Astrocyte (in vitro differentiated cells and primary cell): ENCODE measurements at regions not wholly inside any gene's neighbourhood (a gene's known extent, or its start where the extent isn't known, plus 50 kb on each side); places are given as distances from the start of the nearest gene placed in this dataset.
"Not testable (repeated sequence)": the region's sequence is repeated elsewhere in the genome, so short reads cannot be mapped to it uniquely, and the experiment has no call there.

ENCODE experiments used
- DNase-seq: peaks from one replicate; pipeline ENCODE4 v3.0.0-alpha.2; 2010; ENCODE audit warnings: low read depth
- FAIRE-seq: peaks from 2 replicates; lab custom pipeline; 2011; peaks lifted over from hg19 to GRCh38; lab: Jason Lieb, UNC
- H2AFZ ChIP-seq: 2 replicates; pipeline ENCODE4 v1.6.0; 2012; ENCODE audit warnings: low read depth, low read length, inconsistent platforms
- H3K27ac ChIP-seq: 2 replicates; pipeline ENCODE4 v1.5.1; 2011; ENCODE audit warnings: low read depth, low read length, inconsistent platforms
- H3K27me3 ChIP-seq: 2 replicates; pipeline ENCODE4 v1.6.0; 2011; ENCODE audit warnings: low read length, inconsistent platforms; ENCODE audit not compliant: insufficient read depth
- H3K36me3 ChIP-seq: 2 replicates; pipeline ENCODE4 v1.5.1; 2011; ENCODE audit warnings: low read length, inconsistent platforms; ENCODE audit not compliant: insufficient read depth
- H3K4me1 ChIP-seq: 2 replicates; pipeline ENCODE4 v1.5.1; 2011; ENCODE audit warnings: low read length, inconsistent platforms; ENCODE audit not compliant: insufficient read depth
- H3K4me2 ChIP-seq: 2 replicates; pipeline ENCODE4 v1.6.0; 2012; ENCODE audit warnings: low read length, inconsistent platforms
- H3K4me3 ChIP-seq: 2 replicates; pipeline ENCODE4 v1.5.1; 2011; ENCODE audit warnings: low read depth, mild to moderate bottlenecking, low read length, inconsistent platforms; ENCODE audit not compliant: insufficient read depth
- H3K79me2 ChIP-seq: 2 replicates; pipeline ENCODE4 v1.6.0; 2012; ENCODE audit warnings: mild to moderate bottlenecking, low read length, inconsistent platforms; ENCODE audit not compliant: insufficient read depth
- H3K9ac ChIP-seq: 2 replicates; pipeline ENCODE4 v1.6.0; 2012; ENCODE audit warnings: mild to moderate bottlenecking, low read length, inconsistent platforms
- H3K9me3 ChIP-seq: 2 replicates; pipeline ENCODE4 v1.5.1; 2012; ENCODE audit warnings: low read depth, mild to moderate bottlenecking, low read length, inconsistent platforms; ENCODE audit not compliant: insufficient read depth
- H4K20me1 ChIP-seq: 2 replicates; pipeline ENCODE4 v1.6.0; 2012; ENCODE audit warnings: low read length, inconsistent platforms; ENCODE audit not compliant: insufficient read depth
- H3K27ac Mint-ChIP-seq: one replicate; pipeline ENCODE4 v1.8.0; 2021; ENCODE audit warnings: mild to moderate bottlenecking, mixed read lengths; ENCODE audit not compliant: unreplicated experiment
- H3K27me3 Mint-ChIP-seq: one replicate; pipeline ENCODE4 v1.8.0; 2021; ENCODE audit warnings: low read depth, mixed read lengths; ENCODE audit not compliant: unreplicated experiment
- H3K36me3 Mint-ChIP-seq: one replicate; pipeline ENCODE4 v1.8.0; 2021; ENCODE audit warnings: low read depth, mixed read lengths; ENCODE audit not compliant: unreplicated experiment
- H3K4me1 Mint-ChIP-seq: one replicate; pipeline ENCODE4 v1.8.0; 2021; ENCODE audit warnings: low read depth, mixed read lengths; ENCODE audit not compliant: unreplicated experiment
- H3K4me3 Mint-ChIP-seq: one replicate; pipeline ENCODE4 v1.8.0; 2021; ENCODE audit warnings: mild to moderate bottlenecking, moderate library complexity, mixed read lengths; ENCODE audit not compliant: unreplicated experiment
- H3K9me3 Mint-ChIP-seq: one replicate; pipeline ENCODE4 v1.8.0; 2021; ENCODE audit warnings: mild to moderate bottlenecking, mixed read lengths; ENCODE audit not compliant: unreplicated experiment

GRCh38 chrX:92540461-92540860 is 761.3 kb downstream of the PCDH11X start:
- H3K27ac ChIP-seq, DNase-seq, H3K9ac ChIP-seq, H3K4me2 ChIP-seq, H3K79me2 ChIP-seq, H3K4me1 Mint-ChIP-seq, H2AFZ ChIP-seq, H3K27me3 ChIP-seq, H4K20me1 ChIP-seq, H3K9me3 Mint-ChIP-seq, H3K9me3 ChIP-seq, H3K36me3 Mint-ChIP-seq, FAIRE-seq, H3K36me3 ChIP-seq, H3K27me3 Mint-ChIP-seq, H3K4me3 ChIP-seq, H3K4me1 ChIP-seq, H3K4me3 Mint-ChIP-seq, H3K27ac Mint-ChIP-seq: not testable (repeated sequence)

DNA sequence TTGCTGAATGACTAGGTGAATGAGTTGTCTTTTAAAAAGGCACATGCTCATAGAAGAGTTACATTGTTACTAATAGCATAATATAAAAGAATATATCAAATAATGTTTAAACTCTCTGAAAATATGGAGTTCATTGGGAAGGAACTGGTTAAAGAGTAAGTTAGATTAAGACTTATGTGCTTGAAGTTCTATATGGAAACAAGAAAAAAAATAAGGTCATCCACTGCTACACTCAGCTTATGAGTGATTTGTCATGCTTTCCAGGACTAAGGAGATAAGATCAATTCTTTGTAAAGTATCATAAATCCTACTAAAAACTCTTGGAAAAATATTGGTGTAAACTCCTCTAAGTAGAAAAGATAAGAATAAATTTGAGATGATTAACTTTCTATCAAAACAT is 779.1 kb downstream of the PCDH11X start:
- not testable (repeated sequence) for H4K20me1 ChIP-seq, H3K4me2 ChIP-seq, H3K9me3 ChIP-seq, H3K27me3 ChIP-seq, H3K9me3 Mint-ChIP-seq, H3K4me1 Mint-ChIP-seq, H3K27ac ChIP-seq, H3K36me3 Mint-ChIP-seq, H3K4me1 ChIP-seq, H3K4me3 ChIP-seq, H3K27me3 Mint-ChIP-seq, H3K9ac ChIP-seq, DNase-seq, H3K27ac Mint-ChIP-seq, H3K4me3 Mint-ChIP-seq, H2AFZ ChIP-seq, H3K79me2 ChIP-seq, H3K36me3 ChIP-seq
- peak; percentile 5 for FAIRE-seq

DNA sequence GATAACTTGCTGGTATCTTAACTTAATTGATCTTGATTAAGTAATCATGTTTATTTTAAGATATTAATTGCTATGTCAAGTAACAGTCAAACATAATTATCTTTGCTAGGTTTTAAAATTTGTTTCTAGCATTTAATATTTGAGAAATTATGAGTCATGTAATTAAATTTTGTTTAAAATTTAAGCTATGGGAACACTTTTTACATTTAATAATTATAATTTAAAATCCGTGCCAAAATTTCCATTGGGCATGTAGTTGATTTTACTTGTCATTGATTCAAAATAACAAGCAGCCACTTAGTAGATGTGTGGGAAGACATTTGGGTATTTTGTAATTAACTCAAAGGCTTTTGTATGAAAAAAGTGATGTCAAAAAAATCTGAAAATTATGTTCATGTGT is 779.6 kb downstream of the PCDH11X start:
- not testable (repeated sequence) for H3K36me3 ChIP-seq, H3K9me3 Mint-ChIP-seq, H3K9me3 ChIP-seq, H3K4me3 Mint-ChIP-seq, H3K36me3 Mint-ChIP-seq, H3K4me1 ChIP-seq, DNase-seq, H3K27me3 ChIP-seq, H3K4me2 ChIP-seq, H2AFZ ChIP-seq, H3K4me1 Mint-ChIP-seq, H3K27ac ChIP-seq, H3K4me3 ChIP-seq, H3K9ac ChIP-seq, H3K79me2 ChIP-seq, H3K27ac Mint-ChIP-seq, H3K27me3 Mint-ChIP-seq, FAIRE-seq, H4K20me1 ChIP-seq

- FAIRE-seq = not testable (repeated sequence)
Observed at GRCh38 chrX:92560083-92560482, 780.9 kb downstream of the PCDH11X start.

DNA sequence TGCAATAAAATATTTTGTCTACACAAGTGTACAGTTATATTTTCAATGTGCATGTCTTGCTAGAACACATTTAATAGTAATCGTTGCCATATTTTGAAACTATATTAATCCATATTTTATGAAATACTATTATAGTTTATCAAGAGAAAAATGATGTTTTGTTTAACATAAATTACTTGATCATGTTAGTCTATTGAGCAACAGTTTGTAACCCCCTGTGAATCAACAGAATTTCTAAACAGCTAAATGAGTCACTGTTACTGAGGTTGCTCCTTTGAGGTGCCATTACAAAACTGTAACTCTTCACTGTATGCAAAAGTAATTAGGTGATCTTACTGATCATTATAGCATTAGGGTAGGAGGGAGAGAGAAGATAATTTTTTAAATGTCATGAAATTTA is 791.0 kb downstream of the PCDH11X start:
- not testable (repeated sequence) for H3K9me3 ChIP-seq, H3K27ac Mint-ChIP-seq, H4K20me1 ChIP-seq, H3K9me3 Mint-ChIP-seq, H3K9ac ChIP-seq, H3K4me1 ChIP-seq, H3K36me3 ChIP-seq, H3K79me2 ChIP-seq, H3K4me2 ChIP-seq, H3K36me3 Mint-ChIP-seq, H3K27me3 ChIP-seq, FAIRE-seq, H3K4me1 Mint-ChIP-seq, H2AFZ ChIP-seq, DNase-seq, H3K4me3 ChIP-seq, H3K4me3 Mint-ChIP-seq, H3K27me3 Mint-ChIP-seq, H3K27ac ChIP-seq

More at GRCh38 chrX:92560083-92560482, 780.9 kb downstream of the PCDH11X start:
- not testable (repeated sequence) for DNase-seq, H3K9me3 Mint-ChIP-seq, H3K27me3 ChIP-seq, H3K4me3 ChIP-seq, H2AFZ ChIP-seq, H3K79me2 ChIP-seq, H3K27ac Mint-ChIP-seq, H4K20me1 ChIP-seq, H3K4me3 Mint-ChIP-seq, H3K27me3 Mint-ChIP-seq, H3K27ac ChIP-seq, H3K9ac ChIP-seq, H3K4me1 Mint-ChIP-seq, H3K4me2 ChIP-seq, H3K9me3 ChIP-seq, H3K36me3 ChIP-seq, H3K4me1 ChIP-seq, H3K36me3 Mint-ChIP-seq

- not testable (repeated sequence) for H3K4me2 ChIP-seq, H3K27ac ChIP-seq, H3K27ac Mint-ChIP-seq, H4K20me1 ChIP-seq, H3K9ac ChIP-seq, DNase-seq, H3K4me3 ChIP-seq, H3K27me3 Mint-ChIP-seq, H3K36me3 ChIP-seq, H3K27me3 ChIP-seq, H3K36me3 Mint-ChIP-seq, H3K9me3 Mint-ChIP-seq, H3K4me1 Mint-ChIP-seq, H3K4me3 Mint-ChIP-seq, H3K4me1 ChIP-seq, H3K79me2 ChIP-seq, H3K9me3 ChIP-seq, H2AFZ ChIP-seq
- FAIRE-seq = peak; percentile 97
Observed at GRCh38 chrX:92586643-92587042, 807.5 kb downstream of the PCDH11X start.
